NT2/D1 (cell line): ENCODE measurements at regions not wholly inside any gene's neighbourhood (a gene's known extent, or its start where the extent isn't known, plus 50 kb on each side); places are given as distances from the start of the nearest gene placed in this dataset.

Source experiments
- SUZ12 ChIP-seq: IDR thresholded peaks from 2 replicates; pipeline ENCODE4 v1.6.1; 2011; ENCODE audit not compliant: insufficient read length, insufficient read depth; ENCODE audit errors: extremely low read depth
- YY1 ChIP-seq: IDR thresholded peaks from 2 replicates; pipeline ENCODE4 v1.6.1; 2011; ENCODE audit not compliant: insufficient read length, insufficient read depth
- ZNF274 ChIP-seq: IDR thresholded peaks from 2 replicates; pipeline ENCODE4 v1.6.1; 2011; ENCODE audit warnings: mild to moderate bottlenecking, low read depth, low read length

DNA sequence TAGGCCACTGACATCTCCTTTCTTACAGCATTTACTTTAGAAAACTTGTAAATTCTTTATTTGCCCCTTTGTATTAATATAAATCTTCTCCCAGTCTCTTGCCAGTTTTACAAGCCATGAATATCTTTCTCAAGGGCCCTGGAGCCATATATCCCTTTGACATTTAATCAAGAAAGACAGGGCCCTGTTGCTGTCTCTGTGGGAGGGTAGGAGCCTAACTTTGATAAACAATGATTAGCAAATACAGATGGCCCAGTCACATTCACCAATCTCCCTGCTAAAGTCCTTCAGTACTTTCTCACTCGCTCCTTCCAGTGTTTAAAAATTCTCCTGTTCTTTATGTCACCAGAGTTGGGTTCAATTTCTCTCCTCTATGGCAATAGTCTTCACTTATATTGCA lies 479.8 kb upstream of the USP15 start:
- TF ChIP-seq SUZ12 (no peak), YY1 (no peak), ZNF274 (no peak)
